ENCODE measurements at regions not wholly inside any gene's neighbourhood (a gene's known extent, or its start where the extent isn't known, plus 50 kb on each side); places are given as distances from the start of the nearest gene placed in this dataset.
A peak's percentile ranks its signal among the peaks of the same experiment; 100 is the strongest.
"Not testable (repeated sequence)": the region's sequence is repeated elsewhere in the genome, so short reads cannot be mapped to it uniquely, and the experiment has no call there.

DNA sequence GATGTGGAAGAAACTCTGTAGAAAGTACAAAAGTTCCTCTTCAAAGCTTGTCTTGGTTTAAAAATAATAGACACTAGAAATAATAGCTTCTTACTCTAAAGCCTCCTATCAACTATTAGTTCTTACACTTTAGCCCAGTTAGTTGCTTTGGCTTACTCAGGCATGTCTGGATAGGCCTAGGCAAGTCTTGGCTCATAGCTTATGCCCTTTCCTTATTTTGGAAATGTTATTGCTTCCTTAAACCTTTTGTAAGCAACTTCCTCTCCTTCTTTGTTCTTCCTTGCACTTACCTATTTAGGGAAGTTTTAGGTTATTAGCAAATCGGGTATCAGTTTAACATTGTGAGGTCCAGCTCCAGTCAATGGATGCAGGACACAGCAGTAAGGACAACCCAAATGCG lies 628.4 kb upstream of the PRR20A start:
- DNase-seq (ENCODE audit: low read depth in 4 of 4, low spot score in 3 of 4) = not testable (repeated sequence)

DNA sequence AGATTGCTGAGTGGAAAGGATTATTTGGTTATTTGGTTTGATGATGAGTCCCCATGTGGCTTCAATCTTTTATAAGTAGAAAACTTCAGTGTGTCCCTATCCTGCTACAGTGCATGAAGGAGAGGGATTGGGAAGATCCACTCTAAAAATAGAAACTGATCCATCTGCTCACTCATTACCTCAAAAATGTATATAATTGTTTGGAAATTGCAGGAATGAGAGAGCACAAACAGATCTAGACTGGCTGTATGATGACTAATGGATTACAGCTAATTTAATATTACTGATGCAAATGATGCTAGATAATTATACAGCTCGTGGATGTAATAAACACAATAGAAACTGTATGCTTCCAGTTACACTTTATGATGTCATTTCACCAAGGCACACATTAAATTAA lies 625.3 kb upstream of the PRR20A start:
- no peak for DNase-seq (ENCODE audit: low read depth in 4 of 4, low spot score in 3 of 4)

DNA sequence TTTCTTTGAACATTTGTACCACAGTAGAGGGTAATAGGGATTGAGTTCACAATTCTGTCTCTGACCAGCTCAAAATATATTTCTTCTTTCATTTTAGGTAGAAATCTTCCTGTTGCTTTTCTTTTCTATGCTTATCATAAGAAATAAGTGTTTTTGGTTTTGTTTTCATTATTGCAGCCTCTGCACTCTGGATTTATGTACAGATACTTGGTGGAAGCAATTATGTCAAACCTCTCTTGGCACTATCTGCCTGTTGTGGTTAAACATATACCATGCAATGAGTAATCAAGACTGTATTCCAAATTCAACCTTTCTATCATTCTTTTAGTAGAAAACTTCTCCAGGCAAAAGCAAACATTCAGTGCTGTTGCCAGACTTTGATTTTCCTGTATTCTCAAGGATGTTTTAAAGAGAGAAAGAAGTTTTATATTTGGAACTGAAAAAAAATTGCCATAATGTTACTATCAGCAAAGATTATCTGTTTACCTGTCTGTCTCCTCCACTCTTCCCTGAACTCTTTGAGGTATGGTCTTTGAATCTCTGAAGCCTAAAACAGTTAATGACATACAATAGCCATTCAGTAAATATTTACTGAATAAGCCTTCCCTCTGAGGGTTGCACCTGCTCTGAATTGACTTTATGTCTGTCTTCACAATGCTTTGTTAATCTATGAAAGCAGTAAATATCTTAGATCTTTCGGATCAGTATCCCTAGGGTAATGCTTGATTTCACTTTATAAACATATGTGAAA lies 612.5 kb upstream of the PRR20A start:
- DNase-seq (ENCODE audit: low read depth in 4 of 4, low spot score in 3 of 4) = no peak

DNA sequence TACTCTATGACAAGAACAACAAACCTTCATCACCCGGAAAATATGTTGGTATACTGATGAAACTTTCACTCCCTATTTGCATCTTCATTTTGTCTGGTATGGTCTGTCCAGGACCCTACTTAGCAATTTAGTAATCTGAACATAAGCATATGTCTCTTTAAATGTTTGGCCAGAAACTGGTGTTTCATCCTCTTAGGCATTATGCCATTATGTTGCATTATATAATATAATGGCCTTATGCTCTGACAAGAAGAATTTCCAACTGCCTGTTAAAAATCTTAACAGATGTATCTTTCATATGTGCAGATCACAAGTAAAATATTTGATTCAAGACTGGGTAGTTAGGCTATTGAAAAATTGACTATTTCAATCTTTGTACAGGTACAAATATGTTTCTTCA lies 610.6 kb upstream of the PRR20A start:
- DNase-seq (ENCODE audit: low read depth in 4 of 4, low spot score in 3 of 4) = no peak

DNA sequence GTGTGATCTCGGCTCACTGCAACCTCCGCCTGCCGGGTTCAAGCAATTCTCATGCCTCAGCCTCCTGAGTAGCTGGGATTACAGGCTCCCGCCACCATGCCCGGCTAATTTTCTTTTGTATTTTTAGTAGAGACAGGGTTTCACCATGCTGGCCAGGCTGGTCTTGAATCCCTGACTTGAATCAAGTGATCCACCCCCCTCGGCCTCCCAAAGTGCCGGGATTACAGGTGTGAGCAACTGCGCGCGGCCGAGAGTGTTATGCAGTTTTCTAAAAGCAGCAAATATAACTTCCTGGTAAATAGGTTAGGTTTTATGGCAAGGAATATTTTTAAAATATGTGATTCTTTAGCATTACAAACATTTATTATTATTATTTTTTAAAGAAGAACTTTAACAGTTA lies 592.8 kb upstream of the PRR20A start:
- DNase-seq (ENCODE audit: low read depth in 4 of 4, low spot score in 3 of 4) = not testable (repeated sequence)

DNA sequence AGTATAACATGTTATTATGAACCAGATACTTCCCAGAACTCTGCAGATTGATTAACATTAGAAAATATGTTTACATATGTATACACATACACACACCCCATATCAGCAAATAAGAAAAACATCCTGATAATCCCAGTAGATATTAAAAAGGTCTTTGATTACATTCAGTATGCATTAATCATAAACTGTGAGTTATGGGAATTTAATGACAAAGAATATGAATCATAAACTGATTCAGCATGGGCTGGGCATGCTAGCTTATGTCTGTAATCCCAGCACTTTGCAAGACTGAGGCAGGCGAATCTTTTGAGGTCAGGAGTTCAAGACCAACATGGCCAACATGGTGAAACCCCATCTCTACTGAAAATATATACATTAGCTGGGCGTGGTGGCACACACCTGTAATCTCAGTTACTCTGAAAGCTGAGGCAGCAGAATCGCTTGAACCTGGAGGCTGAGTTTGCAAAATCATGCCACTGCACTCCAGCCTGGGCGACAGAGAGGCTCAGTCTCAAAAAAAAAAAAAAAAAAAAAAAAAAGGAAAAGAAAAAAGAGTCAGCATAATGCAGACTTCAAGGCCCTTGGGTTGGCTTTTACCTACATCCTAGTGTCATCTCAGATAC lies 581.9 kb upstream of the PRR20A start:
- no peak for DNase-seq (ENCODE audit: low read depth in 4 of 4, low spot score in 3 of 4)

DNA sequence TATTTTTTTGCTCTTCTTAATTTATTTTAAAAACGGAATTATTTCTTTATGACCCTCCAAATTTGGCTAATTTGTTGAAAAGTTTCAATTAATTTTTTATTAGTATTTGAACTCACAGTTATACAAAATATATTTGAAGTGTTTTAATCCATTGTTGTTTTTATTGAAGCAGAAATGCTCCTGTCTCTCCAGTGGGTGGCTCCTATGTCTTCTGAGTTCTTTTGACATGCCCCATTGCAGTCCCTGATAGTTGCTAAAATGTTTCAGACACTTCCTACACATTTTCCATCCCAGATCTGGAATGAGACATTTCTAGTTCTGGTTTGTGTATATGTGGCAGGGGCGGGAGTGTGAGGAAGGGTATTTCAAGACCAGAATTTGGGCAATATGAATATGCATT lies 579.4 kb upstream of the PRR20A start:
- DNase-seq (ENCODE audit: low read depth in 4 of 4, low spot score in 3 of 4) = no peak

DNA sequence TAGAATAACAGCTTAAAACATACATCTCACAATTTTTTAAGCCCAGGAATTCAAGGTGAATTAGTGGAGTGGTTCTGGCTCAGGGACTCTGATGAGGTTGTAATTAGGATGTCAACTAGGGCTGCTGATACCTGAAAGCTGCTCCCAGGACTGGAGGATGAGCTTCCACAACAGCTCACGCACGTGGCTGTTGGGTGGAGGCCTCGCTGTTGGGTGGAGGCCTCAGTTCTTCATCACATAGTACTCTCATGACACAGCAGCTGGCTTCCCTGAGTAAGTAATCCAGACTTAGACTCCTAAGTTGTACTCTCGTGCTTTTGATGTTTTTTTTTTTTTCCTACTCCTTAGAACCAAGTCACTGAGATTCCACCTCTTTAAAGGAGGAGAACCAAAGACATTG lies 577.1 kb upstream of the PRR20A start:
- no peak for DNase-seq (ENCODE audit: low read depth in 4 of 4, low spot score in 3 of 4)

DNA sequence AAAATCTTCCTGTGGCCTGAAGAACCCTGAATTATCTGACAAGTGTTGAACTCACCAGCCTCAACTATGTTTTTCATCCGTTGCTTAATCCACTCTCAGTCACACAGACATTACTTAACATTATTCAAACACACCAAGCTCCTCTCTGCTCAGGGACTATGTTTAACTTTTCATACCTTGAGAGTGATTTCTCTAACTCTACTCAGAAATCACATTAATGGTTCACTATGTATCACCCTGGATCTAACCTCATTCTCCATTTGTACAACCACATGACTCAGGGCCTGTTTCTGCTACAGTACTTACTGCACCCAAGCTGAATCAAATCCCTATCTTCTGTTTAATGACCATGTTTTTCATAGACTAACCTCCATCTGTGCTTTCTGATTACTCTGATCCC lies 553.7 kb upstream of the PRR20A start:
- DNase-seq (ENCODE audit: low read depth in 4 of 4, low spot score in 3 of 4) = no peak

DNA sequence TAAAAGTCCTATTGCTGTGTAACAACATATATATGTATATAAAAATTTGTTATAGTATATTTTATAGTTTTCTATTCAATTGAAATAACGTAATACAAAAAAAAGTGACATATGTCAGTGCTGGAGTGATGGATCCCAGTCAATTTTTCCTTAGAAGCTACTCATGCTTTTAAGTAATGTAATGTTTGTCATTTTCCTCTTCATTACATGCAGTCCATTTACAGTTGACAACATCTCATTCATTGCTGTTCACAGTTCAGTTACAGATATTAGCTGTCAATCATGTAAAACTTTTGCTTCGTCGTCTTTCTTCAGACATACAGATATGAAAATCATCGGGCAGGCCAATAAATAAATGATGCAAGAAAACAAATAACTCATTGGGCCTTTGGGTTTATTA lies 525.1 kb upstream of the PRR20A start:
- DNase-seq (ENCODE audit: low read depth in 4 of 4, low spot score in 3 of 4) = no peak

DNA sequence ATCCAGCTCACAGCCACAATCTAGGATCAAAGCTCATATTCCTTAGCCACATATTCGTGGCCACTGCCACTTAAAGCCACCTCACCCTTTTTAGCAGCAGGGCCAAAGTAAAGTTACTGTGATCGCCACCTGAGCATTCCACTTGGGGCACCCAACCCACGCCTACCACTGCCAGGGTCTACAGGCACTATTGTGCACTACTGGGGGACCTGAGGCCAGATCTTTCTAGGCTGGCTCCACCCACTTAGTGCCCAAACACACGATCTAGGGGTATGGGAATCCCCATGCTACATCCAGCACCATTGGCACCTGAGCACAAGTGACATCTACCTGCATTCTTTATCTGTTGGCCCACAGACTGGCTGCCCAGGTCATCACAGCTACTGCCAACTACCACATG lies 517.9 kb upstream of the PRR20A start:
- DNase-seq (ENCODE audit: low read depth in 4 of 4, low spot score in 3 of 4) = no peak

DNA sequence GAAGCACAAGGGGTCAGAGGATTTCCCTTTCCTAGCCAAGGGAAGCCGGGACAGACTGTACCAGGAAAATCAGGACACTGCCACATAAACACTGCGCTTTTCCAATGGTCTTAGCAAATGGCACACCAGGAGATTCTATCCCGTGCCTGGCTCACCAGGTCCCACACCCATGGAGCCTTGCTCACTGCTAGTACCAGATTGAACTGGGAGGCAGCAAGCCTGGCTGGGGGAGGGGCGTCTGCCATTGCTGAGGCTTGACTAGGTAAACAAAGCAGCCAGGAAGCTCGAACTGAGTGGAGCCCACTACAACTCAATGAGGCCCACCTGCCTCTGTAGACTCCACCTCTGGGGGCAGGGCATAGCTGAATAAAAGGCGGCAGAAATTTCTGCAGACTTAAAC lies 511.8 kb upstream of the PRR20A start:
- not testable (repeated sequence) for DNase-seq (ENCODE audit: low read depth in 4 of 4, low spot score in 3 of 4)

DNA sequence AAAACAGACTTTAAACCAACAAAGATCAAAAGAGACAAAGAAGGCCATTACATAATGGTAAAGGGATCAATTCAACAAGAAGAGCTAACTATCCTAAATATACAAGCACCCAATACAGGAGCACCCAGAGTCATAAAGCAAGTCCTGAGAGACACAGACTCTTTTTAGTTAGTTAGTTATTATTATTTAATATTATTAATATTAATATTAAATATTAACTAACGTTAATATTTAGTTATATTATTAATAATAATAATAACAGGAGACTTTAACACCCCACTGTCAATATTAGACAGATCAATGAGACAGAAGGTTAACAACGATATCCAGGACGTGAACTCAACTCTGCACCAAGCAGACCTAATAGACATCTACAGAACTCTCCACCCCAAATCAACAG lies 509.7 kb upstream of the PRR20A start:
- not testable (repeated sequence) for DNase-seq (ENCODE audit: low read depth in 4 of 4, low spot score in 3 of 4)

DNA sequence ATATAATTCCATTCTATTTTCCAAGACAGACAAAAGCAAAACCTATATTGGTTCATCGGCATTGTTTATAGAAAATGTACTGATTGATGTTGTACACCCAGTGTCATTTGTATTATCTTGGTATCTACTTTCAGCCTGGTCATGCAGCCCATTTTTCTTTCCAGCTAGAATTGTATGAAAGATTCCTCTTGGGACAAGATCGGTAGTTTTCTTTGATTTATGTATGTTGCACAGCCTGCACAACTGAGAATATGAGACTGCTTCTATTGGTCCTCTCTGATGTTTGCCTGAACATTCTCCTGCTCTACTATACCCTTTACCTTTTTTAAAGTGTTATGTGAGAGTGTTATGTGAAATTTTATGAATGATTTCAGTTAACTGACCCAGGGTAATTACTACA lies 487.7 kb upstream of the PRR20A start:
- DNase-seq (ENCODE audit: low read depth in 4 of 4, low spot score in 3 of 4) = no peak

DNA sequence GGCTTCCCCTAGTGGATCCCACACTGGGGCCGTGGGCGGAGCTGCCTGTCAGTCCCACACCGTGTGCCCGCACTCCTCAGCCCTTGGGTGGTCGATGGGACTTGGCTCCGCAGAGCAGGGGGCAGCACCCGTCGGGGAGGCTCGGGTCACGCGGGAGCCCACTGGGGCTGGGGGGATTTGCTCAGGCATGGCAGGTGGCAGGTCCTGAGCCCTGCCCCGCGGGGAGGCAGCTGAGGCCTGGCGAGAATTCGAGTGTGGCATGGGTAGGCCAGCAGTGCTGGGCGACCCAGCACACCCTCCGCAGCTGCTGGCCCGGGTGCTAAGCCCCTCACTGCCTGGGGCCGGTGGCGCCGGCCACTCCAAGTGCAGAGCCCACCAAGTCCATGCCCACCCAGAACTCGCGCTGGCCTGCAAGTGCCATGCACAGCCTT lies 481.7 kb upstream of the PRR20A start:
- DNase-seq (ENCODE audit: low read depth in 4 of 4, low spot score in 3 of 4) = no peak

DNA sequence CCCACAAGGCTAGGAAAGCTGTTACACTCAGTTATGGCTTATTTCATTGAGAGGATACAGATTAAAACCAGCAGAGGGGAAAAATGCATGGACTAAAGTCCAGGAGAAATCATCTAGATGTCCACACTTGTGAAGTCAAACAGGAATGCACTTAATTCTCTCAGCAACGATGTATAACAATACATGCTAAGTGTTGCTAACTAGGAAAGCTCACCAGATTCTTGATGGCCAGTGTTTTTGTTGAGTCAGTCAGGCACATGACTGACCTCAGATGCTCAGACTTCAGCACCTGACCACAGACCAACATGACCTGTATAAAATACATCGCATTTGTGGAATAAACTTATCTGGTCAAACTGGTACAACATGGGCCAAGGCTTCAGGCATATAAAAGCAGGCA lies 470.2 kb upstream of the PRR20A start:
- no peak for DNase-seq (ENCODE audit: low read depth in 4 of 4, low spot score in 3 of 4)

DNA sequence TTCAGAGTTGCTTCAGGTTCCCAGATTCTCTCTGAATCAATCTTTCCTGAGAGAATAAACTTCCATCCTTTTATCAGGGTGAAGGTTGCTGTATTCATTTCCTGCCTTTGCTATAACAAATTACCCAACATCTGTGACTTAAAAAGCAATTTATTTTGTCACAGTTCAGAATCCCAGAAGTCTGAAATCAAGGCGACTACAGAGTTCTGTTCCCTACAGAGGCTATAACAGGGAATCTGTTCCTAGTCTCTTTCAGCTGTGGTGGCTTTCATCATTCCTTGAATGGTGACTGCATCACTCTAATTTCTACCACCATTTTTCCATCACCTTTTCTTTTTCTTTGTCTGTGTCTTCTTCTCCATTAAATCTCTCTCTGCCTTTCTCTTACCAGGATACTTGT lies 459.3 kb upstream of the PRR20A start:
- DNase-seq (ENCODE audit: low read depth in 4 of 4, low spot score in 3 of 4) = no peak

DNA sequence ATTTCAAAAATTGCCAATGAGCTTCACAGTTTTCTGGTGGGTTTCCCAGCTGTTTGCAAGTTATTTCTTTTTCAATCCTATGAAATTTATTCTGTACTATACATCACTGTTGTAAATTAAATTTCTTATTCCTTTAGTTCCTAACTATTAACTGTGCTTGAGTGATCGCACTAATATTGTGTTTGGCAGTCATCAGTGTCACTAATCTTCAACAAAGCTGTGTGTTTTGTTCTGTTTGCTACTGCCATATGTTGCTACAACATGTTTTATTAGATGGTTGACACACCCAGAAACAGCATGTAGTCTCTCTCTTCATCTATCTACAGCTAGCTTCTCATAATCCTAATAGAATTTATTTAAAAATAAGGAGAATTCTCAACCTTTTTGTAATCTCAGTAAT lies 453.6 kb upstream of the PRR20A start:
- peak in 2 of 4 donors; percentile 5 to 13 for DNase-seq (ENCODE audit: low read depth in 4 of 4, low spot score in 3 of 4)

DNA sequence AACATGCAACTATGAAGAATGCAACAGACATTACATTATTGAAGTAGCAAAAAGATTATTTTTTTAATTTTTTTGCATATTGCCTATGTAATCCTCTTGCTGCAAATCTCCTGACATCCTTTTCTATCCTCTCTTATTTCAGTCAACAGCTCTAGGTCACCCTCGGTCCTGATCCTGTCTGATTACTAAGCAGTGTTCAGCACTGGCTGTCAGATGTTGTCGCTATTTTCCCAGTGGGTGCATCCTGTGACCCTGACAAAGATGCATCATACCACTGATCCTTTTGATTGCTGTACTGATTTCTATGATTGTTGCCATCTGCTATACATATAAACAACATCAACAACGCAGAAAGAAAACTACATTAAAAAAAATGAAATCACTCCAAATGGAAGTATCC lies 443.7 kb upstream of the PRR20A start:
- DNase-seq (ENCODE audit: low read depth in 4 of 4, low spot score in 3 of 4) = no peak

DNA sequence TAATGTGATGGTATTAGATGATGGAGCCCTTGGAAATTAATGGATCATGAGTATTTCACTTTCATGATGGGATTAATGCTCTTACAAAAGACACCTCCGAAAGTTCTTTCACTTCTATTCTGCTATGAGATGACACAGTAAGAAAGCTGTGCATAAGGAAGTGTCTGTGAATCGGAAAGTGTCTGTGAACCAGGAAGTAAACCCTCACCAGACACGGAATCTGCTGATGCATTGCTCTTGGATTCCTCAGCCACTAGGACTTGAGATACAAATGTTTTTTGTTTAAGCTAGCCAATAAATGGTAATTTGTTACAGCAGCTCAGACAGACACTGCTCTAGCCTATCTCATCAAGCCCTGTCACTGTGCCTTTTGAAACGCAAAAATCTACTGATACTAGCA lies 440.4 kb upstream of the PRR20A start:
- no peak for DNase-seq (ENCODE audit: low read depth in 4 of 4, low spot score in 3 of 4)

DNA sequence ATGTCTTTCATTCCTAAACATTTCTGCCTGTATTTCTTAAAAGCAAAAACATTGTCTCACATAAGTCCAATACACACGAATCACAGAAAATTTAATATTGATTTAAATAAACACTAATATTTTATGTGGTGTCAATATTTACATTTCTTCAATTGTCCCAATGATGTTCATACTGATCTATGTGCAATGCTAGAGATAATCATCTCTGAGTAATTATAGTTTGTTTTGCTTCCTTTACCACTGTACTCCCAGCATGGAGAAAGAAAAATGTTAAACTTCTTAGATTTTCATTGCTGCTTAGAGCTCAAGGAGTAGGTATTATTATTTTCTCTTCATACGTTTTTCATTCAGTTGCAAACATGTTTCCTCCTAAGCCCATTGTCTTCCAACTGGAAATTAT lies 434.2 kb upstream of the PRR20A start:
- no peak for DNase-seq (ENCODE audit: low read depth in 4 of 4, low spot score in 3 of 4)

DNA sequence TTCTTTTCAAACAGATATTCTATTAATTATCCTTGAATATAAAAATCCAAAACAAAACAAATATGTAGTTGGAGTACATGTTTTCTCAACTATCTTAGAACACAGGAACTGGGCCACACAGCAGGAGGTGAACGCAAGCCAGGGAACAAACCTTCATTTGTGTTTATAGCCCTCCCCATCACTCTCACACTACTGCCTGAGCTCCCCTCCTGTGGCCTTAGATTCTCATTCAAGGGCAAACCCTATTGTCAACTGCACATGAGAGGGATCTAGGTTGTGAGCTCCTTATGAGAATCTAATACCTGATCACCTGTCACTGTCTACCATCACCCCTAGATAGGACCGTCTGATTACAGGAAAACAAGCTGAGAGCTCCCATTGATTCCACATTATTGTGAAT lies 427.1 kb upstream of the PRR20A start:
- DNase-seq (ENCODE audit: low read depth in 4 of 4, low spot score in 3 of 4) = no peak

DNA sequence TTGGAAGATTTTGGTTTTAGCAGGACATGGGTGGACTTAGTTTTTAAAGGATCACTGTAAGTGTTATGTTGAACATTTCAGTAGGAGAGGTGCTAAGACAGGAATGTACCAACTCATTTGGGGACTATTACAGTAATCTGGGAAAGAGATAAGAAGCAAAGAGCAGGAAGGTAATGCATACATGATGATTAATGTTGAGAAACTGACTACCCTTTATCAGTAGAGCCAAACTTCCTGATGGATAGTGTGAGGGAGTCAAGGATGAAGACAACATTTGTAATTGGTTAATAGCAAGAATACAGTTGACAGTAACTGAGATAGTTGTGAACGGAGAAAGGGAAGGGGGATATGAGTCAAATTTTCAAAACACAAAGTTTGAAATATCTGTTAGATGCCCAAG lies 421.9 kb upstream of the PRR20A start:
- no peak for DNase-seq (ENCODE audit: low read depth in 4 of 4, low spot score in 3 of 4)
